CD14-positive monocyte (primary cell): ENCODE measurements at regions not wholly inside any gene's neighbourhood (a gene's known extent, or its start where the extent isn't known, plus 50 kb on each side); places are given as distances from the start of the nearest gene placed in this dataset.

Source experiments
- DNase-seq, 3 donors: peaks; one replicate each; pipeline ENCODE4 v3.0.0-alpha.2; 2011 to 2022
- H2AFZ ChIP-seq: 2 replicates; pipeline ENCODE4 v1.6.0; 2012; ENCODE audit warnings: mild to moderate bottlenecking, low read depth, low read length, inconsistent platforms; ENCODE audit not compliant: insufficient read depth, poor library complexity, severe bottlenecking
- H3K27ac ChIP-seq, 2 donors: 1 replicate in 1 of 2; 2 replicates in 1 of 2; pipeline ENCODE4 v1.5.1; 2012 to 2013; ENCODE audit warnings: low read length in 2 of 2, control low read depth in 1 of 2, inconsistent platforms in 1 of 2, low read depth in 1 of 2, mild to moderate bottlenecking in 1 of 2
- H3K27me3 ChIP-seq, 2 donors: one replicate each; pipeline versions ENCODE4 v1.6.0 to v1.6.1; 2011 to 2013; ENCODE audit warnings: low read length in 2 of 2; ENCODE audit not compliant: control insufficient read depth in 2 of 2, insufficient read depth in 2 of 2
- H3K36me3 ChIP-seq, 2 donors: replicated peaks in 1 of 2; 1 replicate in 1 of 2; 2 replicates in 1 of 2; pipeline versions ENCODE4 v1.5.1 to v1.6.1; 2012 to 2013; ENCODE audit warnings: low read length in 2 of 2, control low read depth in 1 of 2, inconsistent platforms in 1 of 2, mild to moderate bottlenecking in 1 of 2; ENCODE audit not compliant: insufficient read depth in 2 of 2, control insufficient read depth in 1 of 2
- H3K4me1 ChIP-seq, 2 donors: 1 replicate in 1 of 2; 2 replicates in 1 of 2; pipeline versions ENCODE4 v1.5.1 to v1.6.1; 2012 to 2013; ENCODE audit warnings: low read length in 2 of 2, control low read depth in 1 of 2, inconsistent platforms in 1 of 2, mild to moderate bottlenecking in 1 of 2, moderate library complexity in 1 of 2; ENCODE audit not compliant: insufficient read depth in 2 of 2, control insufficient read depth in 1 of 2
- H3K4me2 ChIP-seq: replicated peaks from 2 replicates; pipeline ENCODE3; 2012; ENCODE audit warnings: low read length, moderate library complexity, mild to moderate bottlenecking; ENCODE audit not compliant: poor library complexity, severe bottlenecking; ENCODE audit errors: extremely low read depth
- H3K4me3 ChIP-seq, 3 experiments: fragments of 200-600 bp in 1 of 3; sonication (generic) in 1 of 3; replicated peaks in 1 of 3; 1 replicate in 2 of 3; 2 replicates in 1 of 3; pipeline ENCODE4 v1.5.1; 2011 to 2013; ENCODE audit warnings: low read length in 3 of 3, mild to moderate bottlenecking in 3 of 3, control low read depth in 2 of 3, low read depth in 2 of 3, inconsistent platforms in 1 of 3, moderate library complexity in 1 of 3
- H3K79me2 ChIP-seq: 2 replicates; pipeline ENCODE4 v1.6.0; 2012; ENCODE audit warnings: mild to moderate bottlenecking, control low read depth, inconsistent platforms, low read length, moderate library complexity; ENCODE audit not compliant: insufficient read depth
- H3K9ac ChIP-seq: 2 replicates; pipeline ENCODE4 v1.6.0; 2017; ENCODE audit warnings: low read length, mild to moderate bottlenecking; ENCODE audit not compliant: insufficient read depth, poor library complexity, severe bottlenecking
- H3K9me3 ChIP-seq, 2 donors: replicated peaks in 1 of 2; 1 replicate in 1 of 2; 2 replicates in 1 of 2; pipeline versions ENCODE4 v1.5.1 to v1.6.1; 2012 to 2013; ENCODE audit warnings: low read length in 2 of 2, control low read depth in 1 of 2; ENCODE audit not compliant: control insufficient read depth in 1 of 2, insufficient read depth in 1 of 2
- H4K20me1 ChIP-seq: 2 replicates; pipeline ENCODE4 v1.6.0; 2012; ENCODE audit warnings: mild to moderate bottlenecking, low read length, control low read depth, moderate library complexity; ENCODE audit not compliant: insufficient read depth
- H3K27ac Mint-ChIP-seq, 7 donors: one replicate each; pipeline ENCODE4 v1.8.0; 2020; ENCODE audit warnings: mild to moderate bottlenecking in 7 of 7, mixed read lengths in 7 of 7, moderate library complexity in 6 of 7, inconsistent platforms in 2 of 7
- H3K27me3 Mint-ChIP-seq, 3 donors: one replicate each; pipeline ENCODE4 v1.8.0; 2021 to 2022; ENCODE audit warnings: low read depth in 3 of 3, mild to moderate bottlenecking in 3 of 3, mixed read lengths in 3 of 3, moderate library complexity in 3 of 3, inconsistent platforms in 1 of 3
- H3K36me3 Mint-ChIP-seq, 2 donors: one replicate each; pipeline ENCODE4 v1.8.0; 2020; ENCODE audit warnings: mixed read lengths in 2 of 2, inconsistent platforms in 1 of 2, mild to moderate bottlenecking in 1 of 2
- H3K4me1 Mint-ChIP-seq: one replicate; pipeline ENCODE4 v1.8.0; 2020; ENCODE audit warnings: mild to moderate bottlenecking, mixed read lengths
- H3K4me3 Mint-ChIP-seq, 2 donors: one replicate each; pipeline ENCODE4 v1.8.0; 2020; ENCODE audit warnings: mild to moderate bottlenecking in 2 of 2, mixed read lengths in 2 of 2, moderate library complexity in 1 of 2
- H3K9me3 Mint-ChIP-seq, 7 donors: one replicate each; pipeline ENCODE4 v1.8.0; 2020 to 2022; ENCODE audit warnings: mixed read lengths in 7 of 7, mild to moderate bottlenecking in 6 of 7, moderate library complexity in 6 of 7, inconsistent platforms in 2 of 7
- CTCF ChIP-seq: fragments of 200-600 bp; IDR thresholded peaks from one replicate; pipeline ENCODE4 v1.8.0; 2022; ENCODE audit warnings: antibody characterized with exemption, mild to moderate bottlenecking
- WGBS: methylation state at CpG from one replicate; pipeline ENCODE4 v1.1.5; 2013; ENCODE audit warnings: missing lambda C conversion rate; ENCODE audit not compliant: insufficient coverage; 5-methylcytosine and 5-hydroxymethylcytosine counted together
- intact Hi-C, 2 donors: fragments of 100-400 bp; cut with micrococcal nuclease; formaldehyde crosslinking; loops; one replicate each; pipeline versions ENCODE4 v1.15.0 to v1.15.1; 2023

GRCh38 chr1:191398551-191398950, 759.7 kb upstream of the RGS18 start:
- DNase-seq, result no peak
- no peaks in the 10 kb centered on the region for H3K79me2 ChIP-seq
- Mint-ChIP-seq H3K36me3 (no peaks in the 10 kb centered on the region), H3K4me3 (no peak overlapping the region), H3K27me3 (no peaks in the 10 kb centered on the region), H3K27ac (no peak overlapping the region), H3K4me1 (no peaks in the 10 kb centered on the region), H3K9me3 (peaks cover 3 to 16% (median 11%) of the 10 kb centered on the region in 7 donors)
- H3K36me3 ChIP-seq, result no peaks in the 10 kb centered on the region
- H3K9ac ChIP-seq, result no peak overlapping the region
- WGBS, result 89% methylated on average over 1 of the region's 4 CpGs
- H3K27ac ChIP-seq, result no peak overlapping the region
- intact Hi-C loops, result no loop called here
- no peaks in the 10 kb centered on the region for H3K4me1 ChIP-seq
- H3K9me3 ChIP-seq, result peaks cover 9 to 14% of the 10 kb centered on the region in 2 donors
- no peak for TF ChIP-seq CTCF
- H2AFZ ChIP-seq, result no peak overlapping the region
- no peak overlapping the region for H3K4me2 ChIP-seq
- H3K27me3 ChIP-seq, result no peaks in the 10 kb centered on the region
- H4K20me1 ChIP-seq, result no peaks in the 10 kb centered on the region
- no peak overlapping the region for H3K4me3 ChIP-seq

GRCh38 chr1:191405417-191405816, 752.8 kb upstream of the RGS18 start:
- Histone ChIP-seq H3K27ac (no peak overlapping the region), H3K36me3 (no peaks in the 10 kb centered on the region), H3K9me3 (no peaks in the 10 kb centered on the region), H3K4me3 (no peak overlapping the region), H3K79me2 (no peaks in the 10 kb centered on the region), H4K20me1 (no peaks in the 10 kb centered on the region), H3K4me2 (no peak overlapping the region), H3K4me1 (no peaks in the 10 kb centered on the region), H2AFZ (no peak overlapping the region), H3K9ac (no peak overlapping the region), H3K27me3 (no peaks in the 10 kb centered on the region)
- WGBS, result 100% methylated on average over 1 of the region's 3 CpGs
- peaks cover 0 to 1% (median 0%) of the 10 kb centered on the region in 3 donors for H3K27me3 Mint-ChIP-seq
- H3K27ac Mint-ChIP-seq, result no peak overlapping the region
- H3K9me3 Mint-ChIP-seq, result peaks cover 0 to 4% (median 2%) of the 10 kb centered on the region in 7 donors
- no peaks in the 10 kb centered on the region for H3K36me3 Mint-ChIP-seq
- H3K4me3 Mint-ChIP-seq, result no peak overlapping the region
- H3K4me1 Mint-ChIP-seq, result no peaks in the 10 kb centered on the region
- intact Hi-C loops, result no loop called here
- TF ChIP-seq CTCF, result no peak
- DNase-seq, result no peak
